Activated naive CD4-positive, alpha-beta T cell treated with anti-CD3 and anti-CD28 coated beads for 36 hours (primary cell): ENCODE measurements at regions not wholly inside any gene's neighbourhood (a gene's known extent, or its start where the extent isn't known, plus 50 kb on each side); places are given as distances from the start of the nearest gene placed in this dataset.
"Not testable (repeated sequence)": the region's sequence is repeated elsewhere in the genome, so short reads cannot be mapped to it uniquely, and the experiment has no call there.

ENCODE experiments used
- CTCF ChIA-PET: fragments of 350-600 bp; sonication (Branson Sonifier 250); formaldehyde crosslinking; loops from one replicate; lab custom pipeline; 2021; ENCODE audit warnings: antibody characterized with exemption; lab: Charles Lee
- DNase-seq: peaks from one replicate; pipeline ENCODE4 v3.0.0-alpha.2; 2020
- H3K27ac Mint-ChIP-seq: one replicate; pipeline ENCODE4 v1.8.0; 2021; ENCODE audit warnings: mild to moderate bottlenecking, mixed read lengths
- H3K27me3 Mint-ChIP-seq: one replicate; pipeline ENCODE4 v1.8.0; 2021; ENCODE audit warnings: low read depth, mixed read lengths
- H3K36me3 Mint-ChIP-seq: one replicate; pipeline ENCODE4 v1.8.0; 2021; ENCODE audit warnings: low read depth, mixed read lengths
- H3K4me1 Mint-ChIP-seq: one replicate; pipeline ENCODE4 v1.8.0; 2021; ENCODE audit warnings: low read depth, mixed read lengths
- H3K4me3 Mint-ChIP-seq: one replicate; pipeline ENCODE4 v1.8.0; 2021; ENCODE audit warnings: mild to moderate bottlenecking, moderate library complexity, mixed read lengths
- H3K9me3 Mint-ChIP-seq: one replicate; pipeline ENCODE4 v1.8.0; 2021; ENCODE audit warnings: mixed read lengths
- intact Hi-C: fragments of 100-400 bp; cut with micrococcal nuclease; formaldehyde crosslinking; loops from one replicate; pipeline ENCODE4 v1.15.1; 2023

DNA sequence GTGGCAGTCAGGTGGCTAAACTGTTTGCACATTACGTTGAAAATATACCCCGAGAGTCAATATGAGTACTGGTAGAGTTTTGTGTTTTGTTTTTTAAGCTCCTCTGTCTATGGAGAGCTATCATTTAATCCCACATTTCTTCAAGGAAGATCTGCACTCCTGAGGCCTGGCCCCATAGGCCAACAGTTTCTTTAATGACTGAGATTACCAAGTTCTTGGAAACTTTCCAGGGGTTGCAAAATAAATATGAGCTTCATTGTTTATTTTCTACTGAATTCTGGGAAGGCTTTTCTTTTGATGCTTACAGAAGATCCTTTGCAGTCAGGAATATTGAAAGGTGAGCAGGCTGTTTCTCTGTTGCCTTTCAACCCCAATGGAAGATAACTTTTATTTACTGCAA is 452.0 kb downstream of the JRKL start:
- H3K9me3 Mint-ChIP-seq: peaks cover 1% of the 10 kb centered on the region
- H3K27me3 Mint-ChIP-seq: no peaks in the 10 kb centered on the region
- no peak overlapping the region for H3K4me3 Mint-ChIP-seq
- CTCF ChIA-PET: no interaction called here
- DNase-seq: no peak
- no peaks in the 10 kb centered on the region for H3K36me3 Mint-ChIP-seq
- no peak overlapping the region for H3K27ac Mint-ChIP-seq
- H3K4me1 Mint-ChIP-seq: no peaks in the 10 kb centered on the region
- intact Hi-C loops: no loop called here

DNA sequence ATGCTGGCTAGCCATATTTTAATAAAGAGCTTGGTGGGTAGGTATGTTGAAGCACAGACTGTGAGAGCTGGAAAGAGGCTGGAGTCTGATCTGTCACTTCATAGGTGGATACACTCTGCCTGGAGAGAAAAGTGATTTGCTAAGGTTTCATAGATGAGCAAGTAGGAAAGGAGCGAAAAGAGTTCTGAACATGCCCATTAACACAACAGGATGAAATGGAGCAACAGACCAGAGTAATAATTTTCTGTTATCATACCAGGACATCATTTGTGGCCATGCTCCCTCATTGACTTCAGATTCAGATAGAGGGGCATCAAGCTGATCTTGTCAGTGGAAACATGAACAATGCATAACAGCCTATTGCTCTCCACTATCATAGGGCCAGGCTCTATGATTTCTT is 452.9 kb downstream of the JRKL start:
- no peak for DNase-seq
- CTCF ChIA-PET: no interaction called here
- Mint-ChIP-seq H3K27ac (no peak overlapping the region), H3K4me3 (no peak overlapping the region), H3K27me3 (no peaks in the 10 kb centered on the region), H3K9me3 (peaks cover 1% of the 10 kb centered on the region), H3K36me3 (no peaks in the 10 kb centered on the region), H3K4me1 (no peaks in the 10 kb centered on the region)
- intact Hi-C loops: no loop called here

DNA sequence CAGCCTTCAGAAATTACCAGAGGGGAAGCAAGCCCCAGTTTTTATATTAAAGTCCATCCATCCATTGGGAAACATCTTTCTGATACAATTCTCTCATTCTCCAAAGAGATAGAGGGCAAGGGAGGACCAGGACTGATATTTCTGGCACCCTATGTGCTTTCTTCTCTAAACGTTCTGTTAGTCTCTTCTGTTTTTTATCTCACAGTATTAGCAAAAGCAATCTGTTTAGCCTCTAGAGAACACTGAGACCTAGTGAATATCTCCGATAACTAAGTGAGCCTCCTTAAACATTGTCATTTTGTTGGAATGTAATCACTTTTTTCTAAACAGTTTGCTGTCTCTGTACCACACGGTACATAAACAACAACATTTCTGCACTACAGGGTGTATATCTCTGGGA is 464.6 kb downstream of the JRKL start:
- no peak overlapping the region for H3K27ac Mint-ChIP-seq
- DNase-seq: no peak
- intact Hi-C loops: no loop called here
- no peaks in the 10 kb centered on the region for H3K4me1 Mint-ChIP-seq
- CTCF ChIA-PET: no interaction called here
- H3K9me3 Mint-ChIP-seq: no peaks in the 10 kb centered on the region
- H3K4me3 Mint-ChIP-seq: no peak overlapping the region
- no peaks in the 10 kb centered on the region for H3K27me3 Mint-ChIP-seq
- no peaks in the 10 kb centered on the region for H3K36me3 Mint-ChIP-seq

DNA sequence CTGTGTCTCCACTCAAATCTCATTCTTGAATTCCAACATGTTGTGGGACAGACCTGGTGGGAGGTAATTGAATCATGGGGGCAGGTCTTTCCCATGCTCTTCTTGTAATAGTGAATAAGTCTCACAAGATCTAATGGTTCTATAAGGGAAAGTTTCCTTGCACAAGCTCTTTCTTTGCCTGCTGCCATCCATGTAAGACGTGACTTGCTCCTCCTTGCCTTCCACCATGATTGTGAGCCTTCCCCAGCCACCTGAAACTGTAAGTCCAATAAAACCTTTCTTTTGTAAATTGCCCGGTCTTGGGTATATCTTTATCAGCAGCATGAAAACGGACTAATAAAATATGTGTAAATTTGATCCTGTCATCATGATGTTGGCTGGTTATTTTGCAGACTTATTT is 471.9 kb downstream of the JRKL start:
- H3K4me1 Mint-ChIP-seq, CTCF ChIA-PET, intact Hi-C loops, DNase-seq, H3K27ac Mint-ChIP-seq, H3K27me3 Mint-ChIP-seq, H3K9me3 Mint-ChIP-seq, H3K4me3 Mint-ChIP-seq, H3K36me3 Mint-ChIP-seq: not testable (repeated sequence)

DNA sequence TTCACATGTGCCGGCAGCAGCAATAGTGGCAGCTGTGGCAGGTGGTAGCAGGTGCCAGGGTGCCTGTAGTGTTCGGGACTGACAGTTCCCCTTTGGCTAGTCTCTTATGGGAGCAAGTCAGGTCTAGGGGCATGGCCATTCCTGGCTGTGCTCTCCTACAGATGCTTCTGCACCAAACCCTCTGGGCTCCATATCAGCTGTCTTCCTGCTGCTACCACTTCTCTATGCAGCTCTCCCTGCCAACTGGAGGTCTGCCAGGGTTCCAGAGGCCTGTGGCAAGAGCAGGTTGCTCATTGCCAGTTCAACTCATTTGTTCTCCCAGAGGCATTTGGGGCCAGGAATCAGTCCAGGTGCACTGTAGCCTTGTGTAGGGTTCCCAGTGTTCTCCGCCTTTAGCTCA is 473.7 kb downstream of the JRKL start:
- H3K4me1 Mint-ChIP-seq: no peaks in the 10 kb centered on the region
- H3K9me3 Mint-ChIP-seq: peaks cover 10% of the 10 kb centered on the region
- H3K27me3 Mint-ChIP-seq: no peaks in the 10 kb centered on the region
- intact Hi-C loops: no loop called here
- no peak overlapping the region for H3K27ac Mint-ChIP-seq
- CTCF ChIA-PET: no interaction called here
- no peaks in the 10 kb centered on the region for H3K36me3 Mint-ChIP-seq
- DNase-seq: no peak
- H3K4me3 Mint-ChIP-seq: no peak overlapping the region

DNA sequence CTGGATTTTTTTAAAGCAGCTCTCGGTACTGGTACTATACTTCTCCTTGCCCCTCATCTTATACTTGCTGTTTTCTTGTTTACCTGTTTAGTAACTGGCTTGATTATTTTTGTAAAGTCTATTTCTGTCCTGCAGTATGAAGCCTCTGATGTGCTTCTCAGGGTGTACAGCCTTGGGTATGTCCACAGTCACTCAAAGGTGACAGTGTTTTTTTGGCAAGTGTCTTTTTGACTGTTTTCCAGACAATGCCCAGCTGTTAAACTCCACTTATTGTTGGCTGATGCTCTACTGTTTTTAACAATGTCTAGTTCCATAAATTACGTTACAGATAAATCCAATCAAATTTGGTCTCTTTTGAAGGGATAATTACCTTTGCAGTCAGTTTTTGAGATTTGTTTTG is 475.2 kb downstream of the JRKL start:
- peaks cover 10% of the 10 kb centered on the region for H3K9me3 Mint-ChIP-seq

DNA sequence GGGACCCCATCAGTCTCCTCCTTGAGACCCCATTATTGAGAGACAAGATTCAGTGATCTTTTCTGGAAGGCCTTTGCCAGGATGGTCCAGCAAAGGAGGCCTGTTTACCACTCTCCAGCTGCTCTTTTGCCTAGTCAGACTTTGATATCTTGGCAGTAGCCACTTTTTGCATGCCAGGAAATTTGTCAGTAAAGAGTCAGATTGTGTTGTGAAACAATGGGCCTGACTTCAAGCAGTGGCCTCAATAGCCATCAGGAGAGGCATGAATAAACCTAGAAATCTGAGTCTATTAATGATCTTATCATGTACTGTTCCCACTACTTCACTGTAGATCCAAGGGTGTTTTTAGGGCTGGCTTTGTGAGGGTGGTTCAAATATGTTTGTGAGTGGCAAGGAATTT is 479.4 kb downstream of the JRKL start:
- Mint-ChIP-seq H3K36me3 (no peaks in the 10 kb centered on the region), H3K27ac (no peak overlapping the region), H3K4me3 (no peak overlapping the region), H3K27me3 (no peaks in the 10 kb centered on the region), H3K4me1 (no peaks in the 10 kb centered on the region), H3K9me3 (no peaks in the 10 kb centered on the region)
- DNase-seq: no peak
- intact Hi-C loops: no loop called here
- CTCF ChIA-PET: no interaction called here

More for the DNA sequence above, 475.2 kb downstream of the JRKL start:
- no peaks in the 10 kb centered on the region for H3K4me1 Mint-ChIP-seq
- no peak overlapping the region for H3K27ac Mint-ChIP-seq
- DNase-seq: no peak
- intact Hi-C loops: no loop called here
- H3K4me3 Mint-ChIP-seq: no peak overlapping the region
- CTCF ChIA-PET: no interaction called here
- H3K36me3 Mint-ChIP-seq: no peaks in the 10 kb centered on the region
- H3K27me3 Mint-ChIP-seq: no peaks in the 10 kb centered on the region

DNA sequence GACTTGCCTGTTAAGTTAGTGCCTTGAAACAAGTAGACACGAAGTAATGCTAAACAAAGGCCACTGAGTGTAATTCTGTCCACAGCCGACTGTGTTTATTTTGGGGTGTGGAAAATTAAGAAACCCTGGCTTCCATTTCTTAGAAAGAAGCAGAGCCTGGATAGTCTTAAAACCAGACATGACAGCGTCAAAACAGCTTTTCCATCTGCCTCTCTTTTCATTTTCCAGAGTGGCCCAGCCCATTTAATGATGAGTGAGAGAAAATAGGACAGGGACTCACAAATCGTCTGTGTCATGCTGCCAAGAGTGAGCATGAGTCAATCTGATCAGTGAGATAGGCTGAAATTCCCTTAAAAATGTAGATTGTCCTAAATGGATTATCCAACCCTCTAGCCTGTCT is 485.9 kb downstream of the JRKL start:
- H3K4me3 Mint-ChIP-seq: no peak overlapping the region
- H3K27me3 Mint-ChIP-seq: no peaks in the 10 kb centered on the region
- CTCF ChIA-PET: no interaction called here
- intact Hi-C loops: no loop called here
- no peaks in the 10 kb centered on the region for H3K36me3 Mint-ChIP-seq
- no peak overlapping the region for H3K27ac Mint-ChIP-seq
- H3K9me3 Mint-ChIP-seq: peaks cover 1% of the 10 kb centered on the region
- H3K4me1 Mint-ChIP-seq: no peaks in the 10 kb centered on the region
- no peak for DNase-seq

DNA sequence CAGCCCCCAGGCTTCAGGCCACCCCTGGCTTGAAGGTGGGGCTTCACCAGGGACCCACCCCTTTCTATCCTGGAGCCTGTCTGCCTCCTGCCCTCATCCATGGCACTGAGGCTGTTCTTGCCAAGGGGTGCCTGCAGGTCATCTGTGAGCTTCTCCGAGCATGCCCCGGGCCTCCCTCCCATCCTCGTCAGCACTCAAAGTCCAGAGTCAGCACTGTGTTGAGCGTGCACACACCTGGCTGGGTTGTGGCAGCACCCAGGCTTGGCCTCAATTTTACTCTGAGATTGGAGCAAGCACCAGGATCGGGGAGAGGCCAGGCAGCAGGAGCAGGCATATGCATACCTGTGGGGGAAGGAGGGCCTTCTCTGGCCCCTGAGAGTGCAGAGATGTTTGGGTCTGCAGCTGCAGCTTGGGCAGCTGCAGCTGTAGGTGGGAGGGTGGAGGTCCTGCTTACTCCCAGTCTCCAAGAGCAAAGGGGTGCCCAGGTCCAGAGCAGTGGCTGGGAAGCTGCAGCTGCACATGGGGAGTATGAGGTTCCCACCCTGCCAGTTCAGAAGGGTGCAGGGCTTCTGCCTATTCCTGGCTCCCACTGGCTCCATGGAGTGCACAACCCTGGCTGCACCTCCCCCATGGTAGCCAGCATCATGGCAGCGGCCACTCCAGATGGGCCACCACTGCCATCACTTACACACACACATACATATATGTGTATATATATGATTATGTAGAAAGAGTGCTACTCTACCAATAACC is 488.7 kb downstream of the JRKL start:
- no peak overlapping the region for H3K4me3 Mint-ChIP-seq
- no peaks in the 10 kb centered on the region for H3K4me1 Mint-ChIP-seq
- CTCF ChIA-PET: interaction anchor here (0.7 kb wide), 1 partner anchor 300 kb away, joined by 3 read pairs; no protein-coding TSS in a partner anchor
- no peak overlapping the region for H3K27ac Mint-ChIP-seq
- no peaks in the 10 kb centered on the region for H3K36me3 Mint-ChIP-seq
- H3K27me3 Mint-ChIP-seq: no peaks in the 10 kb centered on the region
- DNase-seq: no peak
- intact Hi-C loops: no loop called here
- H3K9me3 Mint-ChIP-seq: peaks cover 1% of the 10 kb centered on the region

DNA sequence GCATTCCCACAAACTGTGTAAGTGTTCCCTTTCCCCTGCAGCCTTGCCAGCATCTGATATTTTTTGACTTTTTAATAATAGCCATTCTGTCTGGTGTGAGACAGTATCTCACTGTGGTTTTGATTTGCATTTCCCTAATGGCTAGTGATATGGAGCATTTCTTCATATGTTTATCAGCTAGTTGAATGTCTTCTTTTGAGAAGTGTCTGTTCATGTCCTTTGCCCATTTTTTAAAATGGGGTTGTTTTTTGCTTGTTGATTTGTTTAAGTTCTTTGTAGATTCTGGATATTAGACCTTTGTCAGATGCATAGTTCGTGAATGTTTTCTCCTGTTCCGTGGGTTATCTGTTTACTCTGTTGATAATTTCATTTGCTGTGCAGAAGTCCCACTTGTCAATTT is 492.8 kb downstream of the JRKL start:
- H3K4me3 Mint-ChIP-seq, H3K4me1 Mint-ChIP-seq, DNase-seq, H3K27me3 Mint-ChIP-seq, CTCF ChIA-PET, H3K36me3 Mint-ChIP-seq, intact Hi-C loops, H3K27ac Mint-ChIP-seq, H3K9me3 Mint-ChIP-seq: not testable (repeated sequence)

DNA sequence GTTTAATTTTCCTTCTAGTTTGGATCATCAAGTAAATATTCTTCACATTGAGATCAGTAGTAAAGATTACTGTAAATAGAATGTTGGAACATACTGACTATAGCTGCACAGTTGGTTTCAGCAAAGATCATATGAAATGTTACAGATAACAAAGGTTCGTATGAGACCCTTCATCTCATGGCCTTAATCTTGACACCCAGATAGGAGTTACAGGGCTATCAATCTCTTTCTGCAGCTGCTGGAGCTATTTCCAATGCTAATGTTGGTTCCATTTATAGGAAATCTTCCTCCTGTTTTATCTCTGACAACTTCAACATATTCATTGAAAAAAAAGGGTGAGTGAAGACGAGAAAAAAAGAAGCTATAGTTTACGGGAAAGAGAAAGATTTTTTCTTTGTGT is 495.6 kb downstream of the JRKL start:
- intact Hi-C loops: no loop called here
- H3K4me3 Mint-ChIP-seq: no peak overlapping the region
- CTCF ChIA-PET: no interaction called here

DNA sequence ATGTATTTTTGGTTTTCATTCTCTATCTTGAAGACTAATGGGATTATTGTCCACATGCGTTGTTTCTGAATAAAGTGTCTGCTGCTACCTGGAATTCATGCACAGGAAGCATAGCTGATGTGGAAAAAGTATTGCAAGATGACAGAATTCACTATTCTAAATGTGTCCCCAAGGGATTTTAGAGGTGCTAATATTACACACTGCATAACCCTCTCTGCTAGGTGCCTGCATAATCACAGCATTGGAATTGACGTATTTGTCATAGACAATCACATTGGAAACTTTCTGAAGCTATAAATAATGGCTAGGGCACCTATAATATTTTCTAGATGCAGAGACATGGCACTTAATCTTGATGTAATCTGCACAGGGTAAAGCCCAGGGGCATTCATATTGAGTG is 496.1 kb downstream of the JRKL start:
- H3K27ac Mint-ChIP-seq: no peak overlapping the region
- H3K4me3 Mint-ChIP-seq: no peak overlapping the region
- no peaks in the 10 kb centered on the region for H3K27me3 Mint-ChIP-seq
- no peaks in the 10 kb centered on the region for H3K36me3 Mint-ChIP-seq
- DNase-seq: no peak
- no peaks in the 10 kb centered on the region for H3K9me3 Mint-ChIP-seq
- intact Hi-C loops: no loop called here
- CTCF ChIA-PET: no interaction called here
- no peaks in the 10 kb centered on the region for H3K4me1 Mint-ChIP-seq

More for the DNA sequence above, 495.6 kb downstream of the JRKL start:
- Mint-ChIP-seq H3K9me3 (no peaks in the 10 kb centered on the region), H3K27ac (no peak overlapping the region), H3K4me1 (no peaks in the 10 kb centered on the region), H3K27me3 (no peaks in the 10 kb centered on the region), H3K36me3 (no peaks in the 10 kb centered on the region)
- DNase-seq: no peak

DNA sequence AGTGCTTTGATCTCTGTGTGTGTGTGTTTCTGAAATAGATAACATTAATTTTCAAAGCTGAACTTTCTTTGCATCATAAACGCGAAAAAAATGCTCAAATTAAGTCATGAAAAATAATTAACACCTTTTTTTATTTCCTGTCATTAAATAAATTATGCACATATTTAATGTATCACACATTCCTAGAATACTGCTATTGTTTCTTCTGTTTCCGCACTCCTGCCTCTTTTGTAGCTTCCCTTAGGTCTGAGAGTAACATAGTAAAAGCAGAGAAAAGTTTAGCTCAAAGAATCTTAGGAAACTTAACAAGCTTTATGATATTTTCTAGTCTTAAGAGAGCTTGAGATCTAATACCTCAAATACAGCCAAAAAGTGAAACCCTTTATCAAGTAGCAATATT is 504.2 kb downstream of the JRKL start:
- Mint-ChIP-seq H3K27me3 (no peaks in the 10 kb centered on the region), H3K9me3 (peaks cover 7% of the 10 kb centered on the region), H3K27ac (no peak overlapping the region), H3K4me3 (no peak overlapping the region), H3K36me3 (no peaks in the 10 kb centered on the region), H3K4me1 (no peaks in the 10 kb centered on the region)
- intact Hi-C loops: no loop called here
- no peak for DNase-seq
- CTCF ChIA-PET: no interaction called here
